K562 (cell line): ENCODE measurements at regions not wholly inside any gene's neighbourhood (a gene's known extent, or its start where the extent isn't known, plus 50 kb on each side); places are given as distances from the start of the nearest gene placed in this dataset.

Experiments used
- CBFA2T2 ChIP-seq: fragments of 450-650 bp; conservative IDR thresholded peaks from 2 replicates; pipeline ENCODE4 v1.6.1; 2017; ENCODE audit warnings: mild to moderate bottlenecking
- ERF ChIP-seq: fragments of 450-650 bp; formaldehyde crosslinking; IDR thresholded peaks from 2 replicates; pipeline ENCODE4 v1.4.0; 2020; ENCODE audit warnings: mild to moderate bottlenecking, mixed read lengths
- HDAC2 ChIP-seq: fragments of 450-650 bp; IDR thresholded peaks from 2 replicates; pipeline ENCODE4 v1.6.1; 2016; ENCODE audit warnings: mild to moderate bottlenecking
- HIVEP1 ChIP-seq: fragments of 250-450 bp; sonication (Bioruptor Pico); IDR thresholded peaks from 2 replicates; pipeline ENCODE4 v1.4.0; 2020; ENCODE audit warnings: mild to moderate bottlenecking
- MCM2 ChIP-seq: fragments of 450-650 bp; IDR thresholded peaks from 2 replicates; pipeline ENCODE4 v1.6.1; 2017; ENCODE audit warnings: low read depth, mild to moderate bottlenecking
- MTA2 ChIP-seq: fragments of 450-650 bp; IDR thresholded peaks from 2 replicates; pipeline ENCODE4 v1.6.1; 2016; ENCODE audit warnings: low read depth
- NCOA4 ChIP-seq: fragments of 450-650 bp; IDR thresholded peaks from 2 replicates; pipeline ENCODE4 v1.6.1; 2018; ENCODE audit warnings: mild to moderate bottlenecking; ENCODE audit not compliant: partially characterized antibody
- SAP30 ChIP-seq: fragments of 200-600 bp; sonication (generic); IDR thresholded peaks from 2 replicates; pipeline ENCODE4 v1.6.1; 2012; ENCODE audit warnings: borderline replicate concordance, low read depth, mild to moderate bottlenecking, moderate library complexity, low read length, control low read depth, inconsistent platforms; ENCODE audit not compliant: insufficient read depth, poor library complexity, severe bottlenecking
- SMARCE1 ChIP-seq: fragments of 450-650 bp; IDR thresholded peaks from 2 replicates; pipeline ENCODE4 v1.7.1; 2016; ENCODE audit warnings: mild to moderate bottlenecking
- ZFP30 ChIP-seq: fragments of 250-450 bp; sonication (Bioruptor Pico); IDR thresholded peaks from 2 replicates; pipeline ENCODE4 v1.8.0; 2022; ENCODE audit warnings: moderate library complexity, mild to moderate bottlenecking, inconsistent platforms, borderline replicate concordance
- ZFP36 ChIP-seq: fragments of 150-350 bp; IDR thresholded peaks from 2 replicates; pipeline ENCODE4 v1.6.1; 2018; ENCODE audit warnings: low read length, low read depth; ENCODE audit not compliant: partially characterized antibody
- ZNF174 ChIP-seq: fragments of 250-450 bp; sonication (Bioruptor Pico); IDR thresholded peaks from 2 replicates; pipeline ENCODE4 v1.4.0; 2020; ENCODE audit warnings: mild to moderate bottlenecking
- ZNF354B ChIP-seq: fragments of 250-450 bp; sonication (Bioruptor Pico); IDR thresholded peaks from 2 replicates; pipeline ENCODE4 v1.4.0; 2020
- ZNF76 ChIP-seq: fragments of 250-450 bp; sonication (Bioruptor Pico); IDR thresholded peaks from 2 replicates; pipeline ENCODE4 v1.4.0; 2020; ENCODE audit warnings: mild to moderate bottlenecking, moderate library complexity, borderline replicate concordance
- TF ChIP-seq, protein P1 (sequence below): fragments of 250-450 bp; sonication (Bioruptor Pico); IDR thresholded peaks from 2 replicates; pipeline ENCODE4 v1.6.1; 2021; ENCODE audit warnings: mild to moderate bottlenecking
- TF ChIP-seq, protein P2 (sequence below): sonication (generic); formaldehyde crosslinking; IDR thresholded peaks from 2 replicates; pipeline ENCODE4 v1.8.0; 2022; ENCODE audit warnings: mild to moderate bottlenecking, missing genetic modification reagents
- TF ChIP-seq, protein P3 (sequence below): sonication (generic); formaldehyde crosslinking; IDR thresholded peaks from 2 replicates; pipeline ENCODE4 v1.8.1; 2023; ENCODE audit warnings: mild to moderate bottlenecking, missing genetic modification reagents, moderate library complexity
- TF ChIP-seq, protein P4 (sequence below), 2 experiments: IDR thresholded peaks; 2 replicates each; pipeline ENCODE4 v1.6.1; 2011; ENCODE audit warnings: borderline replicate concordance in 1 of 2, control low read depth in 1 of 2, low read depth in 1 of 2, low read length in 1 of 2, mild to moderate bottlenecking in 1 of 2, mixed read lengths in 1 of 2, moderate library complexity in 1 of 2; ENCODE audit not compliant: insufficient read depth in 1 of 2, insufficient read length in 1 of 2, poor library complexity in 1 of 2, severe bottlenecking in 1 of 2; ENCODE audit errors: extremely low read depth in 1 of 2
- TF ChIP-seq, protein P5 (sequence below): fragments of 450-650 bp; formaldehyde crosslinking; IDR thresholded peaks from 2 replicates; pipeline ENCODE4 v1.4.0; 2020; ENCODE audit warnings: mild to moderate bottlenecking, moderate library complexity
- TF ChIP-seq, protein P6 (sequence below): fragments of 250-450 bp; sonication (Bioruptor Pico); IDR thresholded peaks from 2 replicates; pipeline ENCODE4 v1.5.0; 2021

DNA sequence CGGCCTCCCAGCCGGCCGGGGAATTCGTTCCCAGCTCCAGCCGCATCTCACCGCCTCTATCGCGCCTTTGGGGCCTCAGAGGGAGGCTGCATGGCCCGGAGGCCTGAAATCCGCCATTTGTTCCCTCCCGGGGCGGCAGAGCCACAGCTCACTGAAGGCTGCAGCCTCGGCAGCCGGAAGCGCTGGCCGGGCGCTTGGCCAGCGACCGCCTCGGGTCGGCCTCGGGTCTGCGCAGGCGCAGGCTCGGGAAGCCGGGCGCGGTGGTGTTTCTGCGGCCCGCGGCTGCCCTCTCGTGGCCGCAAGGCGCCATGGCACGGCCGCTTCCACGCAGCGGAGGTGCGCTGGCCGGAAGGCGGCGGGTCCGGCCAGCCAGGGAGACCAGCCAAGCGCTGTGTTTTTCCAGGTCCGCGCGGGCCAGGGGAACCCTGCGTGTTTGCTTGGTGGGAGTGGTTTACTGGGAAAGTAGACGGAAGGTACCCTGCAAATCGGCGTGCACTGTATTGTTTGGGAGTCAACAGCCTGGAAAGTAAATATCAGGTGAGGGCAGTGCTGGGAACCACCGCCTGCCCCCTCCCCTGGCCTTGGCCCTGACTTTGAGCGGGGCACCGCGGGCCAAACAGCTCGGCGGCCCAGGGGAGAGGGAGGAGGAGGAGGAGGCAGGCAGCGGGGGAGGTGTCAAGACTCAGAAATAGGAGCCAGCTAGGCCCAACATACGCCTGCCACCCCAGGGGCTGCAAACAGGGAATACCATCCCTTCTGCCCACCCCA is 52.7 kb upstream of the CD34 start (continued):
- TF ChIP-seq ZFP30 (CRISPR knock-in tag) (no peak), ZNF354B (CRISPR knock-in tag) (no peak), ZFP36 (peak; percentile 43), CBFA2T2 (no peak), HDAC2 (no peak), ERF (CRISPR knock-in tag) (peak; percentile 93), ZNF76 (CRISPR knock-in tag) (0 out of 2 replicates have a peak, but pooled peaks have one; percentile 76), ZNF174 (CRISPR knock-in tag) (no peak), MCM2 (no peak), HIVEP1 (peak; percentile 63; the same call in 1 of the 2 replicates), NCOA4 (no peak), SMARCE1 (no peak), MTA2 (no peak), SAP30 (no peak)
- TF ChIP-seq, protein P1, sequence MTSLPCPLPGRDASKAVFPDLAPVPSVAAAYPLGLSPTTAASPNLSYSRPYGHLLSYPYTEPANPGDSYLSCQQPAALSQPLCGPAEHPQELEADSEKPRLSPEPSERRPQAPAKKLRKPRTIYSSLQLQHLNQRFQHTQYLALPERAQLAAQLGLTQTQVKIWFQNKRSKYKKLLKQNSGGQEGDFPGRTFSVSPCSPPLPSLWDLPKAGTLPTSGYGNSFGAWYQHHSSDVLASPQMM = no peak
- TF ChIP-seq, protein P2, sequence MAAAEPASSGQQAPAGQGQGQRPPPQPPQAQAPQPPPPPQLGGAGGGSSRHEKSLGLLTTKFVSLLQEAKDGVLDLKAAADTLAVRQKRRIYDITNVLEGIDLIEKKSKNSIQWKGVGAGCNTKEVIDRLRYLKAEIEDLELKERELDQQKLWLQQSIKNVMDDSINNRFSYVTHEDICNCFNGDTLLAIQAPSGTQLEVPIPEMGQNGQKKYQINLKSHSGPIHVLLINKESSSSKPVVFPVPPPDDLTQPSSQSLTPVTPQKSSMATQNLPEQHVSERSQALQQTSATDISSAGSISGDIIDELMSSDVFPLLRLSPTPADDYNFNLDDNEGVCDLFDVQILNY (CRISPR knock-in tag) = no peak
- TF ChIP-seq, protein P3, sequence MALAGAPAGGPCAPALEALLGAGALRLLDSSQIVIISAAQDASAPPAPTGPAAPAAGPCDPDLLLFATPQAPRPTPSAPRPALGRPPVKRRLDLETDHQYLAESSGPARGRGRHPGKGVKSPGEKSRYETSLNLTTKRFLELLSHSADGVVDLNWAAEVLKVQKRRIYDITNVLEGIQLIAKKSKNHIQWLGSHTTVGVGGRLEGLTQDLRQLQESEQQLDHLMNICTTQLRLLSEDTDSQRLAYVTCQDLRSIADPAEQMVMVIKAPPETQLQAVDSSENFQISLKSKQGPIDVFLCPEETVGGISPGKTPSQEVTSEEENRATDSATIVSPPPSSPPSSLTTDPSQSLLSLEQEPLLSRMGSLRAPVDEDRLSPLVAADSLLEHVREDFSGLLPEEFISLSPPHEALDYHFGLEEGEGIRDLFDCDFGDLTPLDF = peak; percentile 73
- TF ChIP-seq, protein P4, sequence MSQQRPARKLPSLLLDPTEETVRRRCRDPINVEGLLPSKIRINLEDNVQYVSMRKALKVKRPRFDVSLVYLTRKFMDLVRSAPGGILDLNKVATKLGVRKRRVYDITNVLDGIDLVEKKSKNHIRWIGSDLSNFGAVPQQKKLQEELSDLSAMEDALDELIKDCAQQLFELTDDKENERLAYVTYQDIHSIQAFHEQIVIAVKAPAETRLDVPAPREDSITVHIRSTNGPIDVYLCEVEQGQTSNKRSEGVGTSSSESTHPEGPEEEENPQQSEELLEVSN (IDR thresholded peaks at IDR 0.05; ENCODE audit: borderline replicate concordance in 1 of 2, extremely low read depth in 1 of 2, insufficient read depth in 1 of 2, insufficient read length in 1 of 2, low read depth in 1 of 2, low read length in 1 of 2, poor library complexity in 1 of 2, severe bottlenecking in 1 of 2) = peak in 1 of 2 experiments; percentile 79
- TF ChIP-seq, protein P5, sequence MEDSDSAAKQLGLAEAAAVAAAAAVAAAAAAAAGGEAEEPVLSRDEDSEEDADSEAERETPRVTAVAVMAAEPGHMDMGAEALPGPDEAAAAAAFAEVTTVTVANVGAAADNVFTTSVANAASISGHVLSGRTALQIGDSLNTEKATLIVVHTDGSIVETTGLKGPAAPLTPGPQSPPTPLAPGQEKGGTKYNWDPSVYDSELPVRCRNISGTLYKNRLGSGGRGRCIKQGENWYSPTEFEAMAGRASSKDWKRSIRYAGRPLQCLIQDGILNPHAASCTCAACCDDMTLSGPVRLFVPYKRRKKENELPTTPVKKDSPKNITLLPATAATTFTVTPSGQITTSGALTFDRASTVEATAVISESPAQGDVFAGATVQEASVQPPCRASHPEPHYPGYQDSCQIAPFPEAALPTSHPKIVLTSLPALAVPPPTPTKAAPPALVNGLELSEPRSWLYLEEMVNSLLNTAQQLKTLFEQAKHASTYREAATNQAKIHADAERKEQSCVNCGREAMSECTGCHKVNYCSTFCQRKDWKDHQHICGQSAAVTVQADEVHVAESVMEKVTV = peak; percentile 99
- TF ChIP-seq, protein P6, sequence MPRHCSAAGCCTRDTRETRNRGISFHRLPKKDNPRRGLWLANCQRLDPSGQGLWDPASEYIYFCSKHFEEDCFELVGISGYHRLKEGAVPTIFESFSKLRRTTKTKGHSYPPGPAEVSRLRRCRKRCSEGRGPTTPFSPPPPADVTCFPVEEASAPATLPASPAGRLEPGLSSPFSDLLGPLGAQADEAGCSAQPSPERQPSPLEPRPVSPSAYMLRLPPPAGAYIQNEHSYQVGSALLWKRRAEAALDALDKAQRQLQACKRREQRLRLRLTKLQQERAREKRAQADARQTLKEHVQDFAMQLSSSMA = no peak
